NT2/D1 (cell line): ENCODE measurements at regions not wholly inside any gene's neighbourhood (a gene's known extent, or its start where the extent isn't known, plus 50 kb on each side); places are given as distances from the start of the nearest gene placed in this dataset.

Source experiments
- SUZ12 ChIP-seq: IDR thresholded peaks from 2 replicates; pipeline ENCODE4 v1.6.1; 2011; ENCODE audit not compliant: insufficient read length, insufficient read depth; ENCODE audit errors: extremely low read depth
- YY1 ChIP-seq: IDR thresholded peaks from 2 replicates; pipeline ENCODE4 v1.6.1; 2011; ENCODE audit not compliant: insufficient read length, insufficient read depth
- ZNF274 ChIP-seq: IDR thresholded peaks from 2 replicates; pipeline ENCODE4 v1.6.1; 2011; ENCODE audit warnings: mild to moderate bottlenecking, low read depth, low read length

DNA sequence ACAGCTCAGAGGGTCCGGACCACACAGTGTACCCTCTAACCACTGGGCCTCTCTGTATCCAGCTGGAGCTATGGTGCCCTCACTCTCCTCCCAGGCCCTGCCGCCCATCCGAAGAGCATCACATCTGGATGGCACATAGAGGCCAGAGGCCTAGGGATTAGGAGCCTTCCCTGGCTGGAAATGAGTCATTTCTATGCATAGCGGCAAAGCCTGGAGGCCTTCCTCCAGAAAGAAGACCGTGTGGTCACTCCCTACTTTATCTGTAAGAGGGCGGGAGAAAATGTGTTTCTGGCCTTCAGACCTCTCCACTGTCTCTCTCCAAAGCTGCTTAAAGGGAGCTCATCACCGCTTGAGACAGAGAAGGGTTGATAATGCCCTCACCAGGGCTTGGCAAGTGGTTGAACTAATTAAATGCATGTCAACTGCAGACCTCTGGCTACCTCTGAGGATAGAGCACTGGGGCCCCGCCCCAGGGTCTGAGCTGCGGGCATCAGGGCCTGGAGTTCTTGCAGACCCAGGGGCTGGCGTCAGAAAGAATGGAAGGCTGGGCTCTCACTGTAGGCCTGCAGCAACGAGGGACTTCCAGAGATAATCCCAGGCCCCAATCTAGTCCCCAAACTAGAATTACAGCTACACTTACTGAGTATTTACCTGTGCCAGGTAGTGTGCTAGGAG is 122.2 kb downstream of the IRX5 start:
- TF ChIP-seq ZNF274 (no peak), SUZ12 (no peak), YY1 (no peak)
